PC-3 (cell line): ENCODE measurements at regions not wholly inside any gene's neighbourhood (a gene's known extent, or its start where the extent isn't known, plus 50 kb on each side); places are given as distances from the start of the nearest gene placed in this dataset.

Source experiments
- ATAC-seq: fragments of 200-7000 bp; cut with Tn5 transposase; 2 replicates; pipeline ENCODE4 v1.9.1; 2020; ENCODE audit warnings: mild to moderate bottlenecking, moderate library complexity
- BruUV-seq: library from RNA; stranded (reverse); fragments of 400-500 nt; replicated peaks from 2 replicates; lab custom pipeline; 2021; lab: Mats Ljungman, UMichigan
- CTCF ChIA-PET: fragments of 300-600 bp; sonication (Branson Sonifier 250); formaldehyde crosslinking; loops from one replicate; lab custom pipeline; 2022; ENCODE audit warnings: antibody characterized with exemption; lab: Charles Lee
- POLR2A ChIA-PET: fragments of 300-600 bp; sonication (Branson Sonifier 250); formaldehyde crosslinking; loops from one replicate; lab custom pipeline; 2022; ENCODE audit warnings: antibody characterized with exemption; ENCODE audit not compliant: unreplicated experiment; lab: Charles Lee
- DNase-seq: peaks from one replicate; pipeline ENCODE4 v3.0.0-alpha.2; 2015
- H2AFZ ChIP-seq: fragments of 300-600 bp; sonication (generic); 2 replicates; pipeline ENCODE4 v1.6.0; 2016; ENCODE audit warnings: antibody characterized with exemption, low read length
- H3F3A ChIP-seq: fragments of 300-600 bp; sonication (generic); one replicate; pipeline ENCODE4 v1.6.0; 2017; ENCODE audit warnings: antibody characterized with exemption, low read length, control low read depth, mild to moderate bottlenecking; ENCODE audit not compliant: unreplicated experiment
- H3K27ac ChIP-seq: fragments of 300-600 bp; sonication (generic); 2 replicates; pipeline ENCODE4 v1.5.1; 2016; ENCODE audit warnings: mild to moderate bottlenecking, low read length
- H3K27me3 ChIP-seq: fragments of 300-600 bp; sonication (generic); 2 replicates; pipeline ENCODE4 v1.6.1; 2016; ENCODE audit warnings: low read length, mixed read lengths
- H3K36me3 ChIP-seq: fragments of 300-600 bp; sonication (generic); 2 replicates; pipeline ENCODE4 v1.6.1; 2016; ENCODE audit warnings: low read depth, mixed run types, low read length, mixed read lengths
- H3K4me1 ChIP-seq: fragments of 300-600 bp; sonication (generic); 2 replicates; pipeline ENCODE4 v1.5.1; 2016; ENCODE audit warnings: low read length; ENCODE audit not compliant: insufficient read depth
- H3K4me2 ChIP-seq: fragments of 300-600 bp; sonication (generic); 2 replicates; pipeline ENCODE4 v1.6.0; 2016; ENCODE audit warnings: low read length
- H3K4me3 ChIP-seq: fragments of 300-600 bp; sonication (generic); 2 replicates; pipeline ENCODE4 v1.5.1; 2016; ENCODE audit warnings: mild to moderate bottlenecking, low read length, mixed read lengths
- H3K79me2 ChIP-seq: fragments of 300-600 bp; sonication (generic); 2 replicates; pipeline ENCODE4 v1.6.1; 2017; ENCODE audit warnings: low read length, mixed read lengths
- H3K9ac ChIP-seq: fragments of 300-600 bp; sonication (generic); 2 replicates; pipeline ENCODE4 v1.6.0; 2016; ENCODE audit warnings: mild to moderate bottlenecking, low read length
- H3K9me2 ChIP-seq: fragments of 300-600 bp; sonication (generic); replicated peaks from 2 replicates; pipeline ENCODE4 v1.6.1; 2016; ENCODE audit warnings: mixed run types, low read length, mixed read lengths
- H3K9me3 ChIP-seq: fragments of 300-600 bp; sonication (generic); 2 replicates; pipeline ENCODE4 v1.6.1; 2016; ENCODE audit warnings: low read length, mixed read lengths
- H4K20me1 ChIP-seq: fragments of 300-600 bp; sonication (generic); 2 replicates; pipeline ENCODE4 v1.6.1; 2016; ENCODE audit warnings: low read length, mixed read lengths
- EZH2 ChIP-seq: fragments of 300-600 bp; sonication (generic); IDR thresholded peaks from one replicate; pipeline ENCODE4 v1.6.1; 2017; ENCODE audit warnings: antibody characterized with exemption, mild to moderate bottlenecking, low read length; ENCODE audit not compliant: unreplicated experiment
- EZH2phosphoT487 ChIP-seq: fragments of 300-600 bp; sonication (generic); IDR thresholded peaks from 2 replicates; pipeline ENCODE4 v1.6.1; 2018; ENCODE audit warnings: mild to moderate bottlenecking, antibody characterized with exemption, low read length, borderline replicate concordance
- intact Hi-C: fragments of 100-400 bp; cut with micrococcal nuclease; formaldehyde crosslinking; loops from 2 replicates; pipeline ENCODE4 v1.9.0; 2023
- TF ChIP-seq, protein P1 (sequence below): fragments of 300-600 bp; sonication (generic); conservative IDR thresholded peaks from 2 replicates; pipeline ENCODE4 v1.5.1; 2017; ENCODE audit warnings: antibody characterized with exemption, low read depth, mild to moderate bottlenecking, low read length

DNA sequence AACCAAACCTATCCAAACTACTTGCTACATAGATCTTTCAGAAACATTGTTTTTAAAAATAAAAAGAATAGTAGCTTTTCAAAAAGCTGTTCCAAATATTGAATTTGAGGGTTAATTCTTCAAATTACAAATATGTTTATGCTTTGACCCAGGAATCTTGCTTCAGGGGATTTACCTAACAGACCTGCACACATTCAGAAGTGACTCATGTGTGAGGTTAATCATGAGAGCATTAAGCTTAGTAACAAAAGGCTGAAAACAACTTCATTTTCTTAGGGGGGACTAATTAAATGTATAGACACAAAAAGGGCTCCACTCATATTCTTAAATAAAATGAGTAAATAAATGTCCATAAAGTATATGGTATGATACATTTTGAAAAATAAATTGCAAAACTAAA, 672.4 kb upstream of the FLRT2 start:
- ChIA-PET POLR2A (no interaction called here), CTCF (no interaction called here)
- intact Hi-C loops = no loop called here
- Histone ChIP-seq H3K36me3 (no peaks in the 10 kb centered on the region), H3K27me3 (no peaks in the 10 kb centered on the region), H3K9me3 (no peaks in the 10 kb centered on the region), H3F3A (no peaks in the 10 kb centered on the region), H3K4me1 (no peaks in the 10 kb centered on the region), H3K4me3 (no peak overlapping the region), H4K20me1 (no peaks in the 10 kb centered on the region), H3K9me2 (no peaks in the 10 kb centered on the region), H3K9ac (no peak overlapping the region), H3K27ac (no peak overlapping the region), H3K79me2 (no peaks in the 10 kb centered on the region), H2AFZ (no peak overlapping the region), H3K4me2 (no peak overlapping the region)
- BruUV-seq = no TSS peak
- DNase-seq (peak; percentile 39), ATAC-seq (no peak)
- TF ChIP-seq, protein P1, sequence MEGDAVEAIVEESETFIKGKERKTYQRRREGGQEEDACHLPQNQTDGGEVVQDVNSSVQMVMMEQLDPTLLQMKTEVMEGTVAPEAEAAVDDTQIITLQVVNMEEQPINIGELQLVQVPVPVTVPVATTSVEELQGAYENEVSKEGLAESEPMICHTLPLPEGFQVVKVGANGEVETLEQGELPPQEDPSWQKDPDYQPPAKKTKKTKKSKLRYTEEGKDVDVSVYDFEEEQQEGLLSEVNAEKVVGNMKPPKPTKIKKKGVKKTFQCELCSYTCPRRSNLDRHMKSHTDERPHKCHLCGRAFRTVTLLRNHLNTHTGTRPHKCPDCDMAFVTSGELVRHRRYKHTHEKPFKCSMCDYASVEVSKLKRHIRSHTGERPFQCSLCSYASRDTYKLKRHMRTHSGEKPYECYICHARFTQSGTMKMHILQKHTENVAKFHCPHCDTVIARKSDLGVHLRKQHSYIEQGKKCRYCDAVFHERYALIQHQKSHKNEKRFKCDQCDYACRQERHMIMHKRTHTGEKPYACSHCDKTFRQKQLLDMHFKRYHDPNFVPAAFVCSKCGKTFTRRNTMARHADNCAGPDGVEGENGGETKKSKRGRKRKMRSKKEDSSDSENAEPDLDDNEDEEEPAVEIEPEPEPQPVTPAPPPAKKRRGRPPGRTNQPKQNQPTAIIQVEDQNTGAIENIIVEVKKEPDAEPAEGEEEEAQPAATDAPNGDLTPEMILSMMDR = no peak
- no peak for TF ChIP-seq EZH2
- TF ChIP-seq EZH2phosphoT487 = no peak

DNA sequence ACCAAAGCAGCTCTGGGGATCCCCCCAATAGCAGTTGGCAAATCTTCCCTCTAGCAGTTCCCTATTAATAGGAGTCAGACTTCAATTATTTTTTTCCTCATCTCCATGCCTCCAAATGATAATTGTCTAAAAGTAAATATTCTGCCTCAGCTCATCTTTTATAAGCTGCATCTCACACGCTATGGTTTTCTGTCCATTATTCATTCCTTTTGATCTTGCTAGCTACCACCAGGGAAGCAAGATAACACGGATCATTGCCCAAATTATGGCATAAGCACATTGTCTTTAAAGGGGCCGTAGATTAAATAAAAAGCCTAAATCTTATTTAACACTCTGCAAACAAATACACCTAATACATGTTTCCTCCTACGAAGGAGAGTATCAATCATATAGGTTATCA, 670.8 kb upstream of the FLRT2 start:
- BruUV-seq = no TSS peak
- DNase-seq = no peak
- Histone ChIP-seq H3K4me3 (no peak overlapping the region), H3K4me2 (no peak overlapping the region), H3K4me1 (no peaks in the 10 kb centered on the region), H3K36me3 (no peaks in the 10 kb centered on the region), H3K27ac (no peak overlapping the region), H3K9ac (no peak overlapping the region), H2AFZ (no peak overlapping the region), H4K20me1 (no peaks in the 10 kb centered on the region), H3K9me3 (no peaks in the 10 kb centered on the region), H3K27me3 (no peaks in the 10 kb centered on the region), H3K9me2 (no peaks in the 10 kb centered on the region), H3F3A (no peaks in the 10 kb centered on the region), H3K79me2 (no peaks in the 10 kb centered on the region)
- ChIA-PET CTCF (no interaction called here), POLR2A (no interaction called here)
- no peak for ATAC-seq
- TF ChIP-seq EZH2phosphoT487 (no peak), EZH2 (no peak)
- TF ChIP-seq, protein P1 = no peak
- intact Hi-C loops = no loop called here

DNA sequence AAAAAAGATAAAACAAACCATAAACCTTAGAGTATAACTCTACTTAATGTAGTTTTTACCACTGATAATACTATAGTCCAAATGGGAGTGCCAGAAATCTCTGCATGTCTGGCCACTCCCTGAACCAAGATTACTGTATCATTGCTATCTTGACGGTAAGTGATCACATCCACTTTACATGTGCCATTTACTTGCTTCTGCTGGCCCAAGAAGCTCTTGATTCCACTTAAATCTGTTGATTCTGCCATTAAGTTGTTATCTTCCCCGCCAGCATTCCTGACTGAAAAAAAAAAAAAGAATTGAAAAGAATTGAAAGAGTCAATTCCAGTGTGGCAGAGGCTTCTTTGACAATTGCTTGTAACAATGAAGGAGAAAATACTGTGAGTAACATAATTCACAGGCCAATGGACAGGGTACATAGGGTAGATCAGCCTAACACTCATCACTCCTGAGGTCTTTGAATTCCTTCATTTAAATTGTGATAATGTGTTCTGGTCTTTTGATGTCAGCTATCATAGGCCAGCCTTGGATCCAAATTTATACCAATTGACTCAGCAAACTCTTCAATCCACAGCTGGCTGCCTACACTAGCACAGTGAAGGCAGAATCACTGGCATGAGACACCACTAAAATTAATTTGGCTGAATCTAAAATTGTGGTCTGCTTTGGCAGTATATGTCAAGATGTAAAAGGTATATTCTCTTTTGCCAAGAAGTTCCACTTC, 665.2 kb upstream of the FLRT2 start:
- Histone ChIP-seq H3K9ac (no peak overlapping the region), H3K4me1 (no peaks in the 10 kb centered on the region), H3K27me3 (no peaks in the 10 kb centered on the region), H3F3A (no peaks in the 10 kb centered on the region), H3K79me2 (no peaks in the 10 kb centered on the region), H3K36me3 (no peaks in the 10 kb centered on the region), H3K9me2 (no peaks in the 10 kb centered on the region), H3K4me3 (no peak overlapping the region), H3K27ac (no peak overlapping the region), H3K9me3 (0 out of 2 replicates have a peak, but pooled peaks cover 4% of the 10 kb centered on the region), H3K4me2 (no peak overlapping the region), H4K20me1 (no peaks in the 10 kb centered on the region), H2AFZ (no peak overlapping the region)
- intact Hi-C loops = no loop called here
- no TSS peak for BruUV-seq
- CTCF ChIA-PET = no interaction called here
- POLR2A ChIA-PET = no interaction called here
- no peak for TF ChIP-seq EZH2
- TF ChIP-seq EZH2phosphoT487 = no peak
- TF ChIP-seq, protein P1 = no peak
- ATAC-seq = no peak
- DNase-seq = no peak
